ENCODE measurements at regions not wholly inside any gene's neighbourhood (a gene's known extent, or its start where the extent isn't known, plus 50 kb on each side); places are given as distances from the start of the nearest gene placed in this dataset.

DNA sequence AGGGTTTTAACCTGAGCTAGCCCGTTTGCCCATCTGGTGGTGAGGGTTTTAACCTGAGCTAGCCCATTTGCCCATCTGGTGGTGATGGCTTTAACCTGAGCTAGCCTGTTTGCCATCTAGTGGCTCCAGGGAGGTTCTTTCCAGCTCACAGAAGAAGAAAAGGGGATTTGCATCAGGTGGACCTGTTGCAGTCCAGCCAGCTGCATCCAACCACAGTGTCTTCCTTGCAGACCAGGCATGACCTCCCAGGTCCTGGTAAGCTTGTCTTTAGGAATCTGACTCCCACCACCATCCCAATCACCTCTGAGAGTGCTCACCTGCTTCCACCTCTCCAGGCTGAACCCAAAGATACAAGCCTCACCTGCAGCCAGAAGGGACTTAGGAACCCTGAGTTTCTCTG is 62.4 kb upstream of the EMX2 start:
- TF ChIP-seq, protein P1, sequence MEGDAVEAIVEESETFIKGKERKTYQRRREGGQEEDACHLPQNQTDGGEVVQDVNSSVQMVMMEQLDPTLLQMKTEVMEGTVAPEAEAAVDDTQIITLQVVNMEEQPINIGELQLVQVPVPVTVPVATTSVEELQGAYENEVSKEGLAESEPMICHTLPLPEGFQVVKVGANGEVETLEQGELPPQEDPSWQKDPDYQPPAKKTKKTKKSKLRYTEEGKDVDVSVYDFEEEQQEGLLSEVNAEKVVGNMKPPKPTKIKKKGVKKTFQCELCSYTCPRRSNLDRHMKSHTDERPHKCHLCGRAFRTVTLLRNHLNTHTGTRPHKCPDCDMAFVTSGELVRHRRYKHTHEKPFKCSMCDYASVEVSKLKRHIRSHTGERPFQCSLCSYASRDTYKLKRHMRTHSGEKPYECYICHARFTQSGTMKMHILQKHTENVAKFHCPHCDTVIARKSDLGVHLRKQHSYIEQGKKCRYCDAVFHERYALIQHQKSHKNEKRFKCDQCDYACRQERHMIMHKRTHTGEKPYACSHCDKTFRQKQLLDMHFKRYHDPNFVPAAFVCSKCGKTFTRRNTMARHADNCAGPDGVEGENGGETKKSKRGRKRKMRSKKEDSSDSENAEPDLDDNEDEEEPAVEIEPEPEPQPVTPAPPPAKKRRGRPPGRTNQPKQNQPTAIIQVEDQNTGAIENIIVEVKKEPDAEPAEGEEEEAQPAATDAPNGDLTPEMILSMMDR (conservative IDR thresholded peaks at IDR 0.05; ENCODE audit: low read depth, low read length) = no peak
- no peak overlapping the region for H3K4me2 ChIP-seq
- H3K27ac ChIP-seq = no peak overlapping the region
- no peaks in the 10 kb centered on the region for H3K27me3 ChIP-seq (ENCODE audit: insufficient read depth, low read depth)
- H2AFZ ChIP-seq (ENCODE audit: low read depth) = no peak overlapping the region
- no peaks in the 10 kb centered on the region for H3K36me3 ChIP-seq (ENCODE audit: insufficient read depth)
- no peak overlapping the region for H3K9ac ChIP-seq
- no peaks in the 10 kb centered on the region for H3K4me1 ChIP-seq (ENCODE audit: low read depth, poor library complexity, severe bottlenecking)
- H3K79me2 ChIP-seq (ENCODE audit: insufficient read depth, low read depth) = no peaks in the 10 kb centered on the region
- H4K20me1 ChIP-seq (ENCODE audit: insufficient read depth) = no peaks in the 10 kb centered on the region
- H3K4me3 ChIP-seq (IDR thresholded peaks at IDR 0.05; ENCODE audit: insufficient read depth, low read depth, low read length) = no peak overlapping the region

DNA sequence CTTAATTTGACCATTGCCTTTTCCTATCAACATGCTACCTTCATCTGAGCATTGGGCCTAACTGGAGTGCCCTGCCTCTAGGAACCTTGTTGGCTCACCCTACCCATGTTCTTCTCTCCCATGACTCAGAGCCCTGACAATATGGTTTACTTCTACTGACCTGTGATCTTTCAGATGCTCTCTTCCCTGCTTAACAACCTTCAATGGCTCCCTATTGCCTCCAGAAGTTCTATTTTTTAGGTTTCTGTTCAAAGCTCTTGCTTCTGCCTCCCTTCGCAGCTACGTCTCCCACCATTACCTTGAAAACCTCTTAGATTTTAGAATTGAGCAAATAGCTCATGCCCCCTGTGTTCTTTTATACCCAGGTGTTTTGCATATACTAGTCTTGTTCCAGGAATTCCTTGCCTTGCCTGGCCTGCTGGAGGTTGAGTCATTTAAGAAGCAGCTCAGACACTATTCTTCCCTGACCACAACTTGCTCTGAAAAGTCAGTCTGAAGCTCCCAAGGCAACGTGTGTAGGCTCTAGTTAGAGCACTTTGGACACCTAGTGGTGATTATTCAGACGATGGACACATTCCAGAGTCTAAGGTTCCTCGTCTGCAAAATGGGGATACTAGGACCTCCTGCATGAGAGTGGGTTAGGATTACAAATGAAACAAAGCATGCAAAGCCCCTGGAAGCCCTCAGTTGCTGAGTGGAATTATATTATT is 64.4 kb upstream of the EMX2 start:
- Histone ChIP-seq H3K79me2 (ENCODE audit: insufficient read depth, low read depth) (no peaks in the 10 kb centered on the region), H3K4me1 (ENCODE audit: low read depth, poor library complexity, severe bottlenecking) (no peaks in the 10 kb centered on the region), H3K4me2 (no peak overlapping the region), H3K36me3 (ENCODE audit: insufficient read depth) (no peaks in the 10 kb centered on the region), H3K27me3 (ENCODE audit: insufficient read depth, low read depth) (no peaks in the 10 kb centered on the region), H3K9ac (no peak overlapping the region), H2AFZ (ENCODE audit: low read depth) (no peak overlapping the region), H3K27ac (no peak overlapping the region), H4K20me1 (ENCODE audit: insufficient read depth) (no peaks in the 10 kb centered on the region), H3K4me3 (IDR thresholded peaks at IDR 0.05; ENCODE audit: insufficient read depth, low read depth, low read length) (no peak overlapping the region)
- TF ChIP-seq, protein P1 (conservative IDR thresholded peaks at IDR 0.05; ENCODE audit: low read depth, low read length) = no peak

DNA sequence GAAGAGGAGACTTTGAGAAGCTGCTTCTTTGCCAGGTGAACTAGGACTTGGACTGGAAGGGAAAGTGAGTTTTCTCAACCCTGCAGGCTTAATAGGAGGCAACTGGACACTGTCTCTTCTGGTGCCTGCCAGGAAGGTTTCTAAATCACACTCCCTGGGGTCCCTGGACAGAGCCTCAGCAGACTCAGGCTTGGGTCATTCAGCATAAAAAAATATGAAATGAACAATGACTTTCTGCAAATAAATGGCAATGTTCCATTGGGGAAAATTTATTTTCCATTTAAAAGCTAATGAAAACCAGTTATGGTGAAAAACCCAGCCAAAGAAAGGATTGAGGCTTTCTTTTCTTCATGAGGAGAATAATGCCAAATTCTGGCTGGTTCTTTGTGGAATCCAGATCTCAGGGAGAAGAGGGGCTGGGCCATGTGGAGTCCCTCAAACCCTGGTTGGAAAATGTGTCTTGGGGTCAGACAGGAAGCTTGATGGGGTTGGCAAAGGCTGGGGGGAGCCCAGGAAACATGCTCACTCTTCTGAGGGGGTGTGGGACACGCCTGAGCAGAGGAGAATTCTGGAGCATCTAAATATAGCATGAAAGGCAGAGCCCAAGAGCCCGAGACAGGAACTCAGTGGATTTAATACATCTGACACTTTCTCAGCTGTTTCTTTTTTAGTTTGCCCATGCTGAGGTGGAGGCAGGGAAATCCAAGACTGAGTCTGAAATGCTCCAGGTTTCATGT is 65.2 kb upstream of the EMX2 start:
- no peaks in the 10 kb centered on the region for H3K4me1 ChIP-seq (ENCODE audit: low read depth, poor library complexity, severe bottlenecking)
- H3K4me3 ChIP-seq (IDR thresholded peaks at IDR 0.05; ENCODE audit: insufficient read depth, low read depth, low read length) = no peak overlapping the region
- H3K9ac ChIP-seq = no peak overlapping the region
- H3K36me3 ChIP-seq (ENCODE audit: insufficient read depth) = no peaks in the 10 kb centered on the region
- H3K27me3 ChIP-seq (ENCODE audit: insufficient read depth, low read depth) = no peaks in the 10 kb centered on the region
- no peak overlapping the region for H2AFZ ChIP-seq (ENCODE audit: low read depth)
- no peaks in the 10 kb centered on the region for H4K20me1 ChIP-seq (ENCODE audit: insufficient read depth)
- TF ChIP-seq, protein P1 (conservative IDR thresholded peaks at IDR 0.05; ENCODE audit: low read depth, low read length) = no peak
- no peak overlapping the region for H3K4me2 ChIP-seq
- H3K79me2 ChIP-seq (ENCODE audit: insufficient read depth, low read depth) = no peaks in the 10 kb centered on the region
- no peak overlapping the region for H3K27ac ChIP-seq

DNA sequence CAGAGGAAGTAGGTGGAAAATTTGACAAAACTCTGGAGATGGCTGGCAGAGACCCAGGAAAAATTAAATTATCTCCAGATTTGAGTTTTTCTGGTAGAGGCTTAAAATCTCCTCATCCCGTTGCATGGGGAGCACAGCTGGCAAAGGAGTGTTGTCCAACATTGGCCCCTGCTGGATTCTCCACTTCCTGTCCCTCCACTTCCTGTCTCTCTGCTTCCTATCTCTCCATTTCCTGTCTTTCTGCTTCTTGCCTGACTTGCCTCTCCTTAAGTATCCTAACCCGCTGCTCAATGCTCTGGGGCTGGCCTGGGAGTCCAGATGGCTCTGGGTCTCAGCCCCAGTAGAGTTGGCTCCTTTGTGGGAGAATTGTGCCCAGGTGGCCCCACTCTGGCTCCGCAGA is 65.8 kb upstream of the EMX2 start:
- Histone ChIP-seq H3K9ac (no peak overlapping the region), H3K4me2 (no peak overlapping the region), H4K20me1 (ENCODE audit: insufficient read depth) (no peaks in the 10 kb centered on the region), H3K4me3 (IDR thresholded peaks at IDR 0.05; ENCODE audit: insufficient read depth, low read depth, low read length) (no peak overlapping the region), H3K27me3 (ENCODE audit: insufficient read depth, low read depth) (no peaks in the 10 kb centered on the region), H3K79me2 (ENCODE audit: insufficient read depth, low read depth) (no peaks in the 10 kb centered on the region), H3K27ac (no peak overlapping the region), H3K36me3 (ENCODE audit: insufficient read depth) (no peaks in the 10 kb centered on the region), H3K4me1 (ENCODE audit: low read depth, poor library complexity, severe bottlenecking) (no peaks in the 10 kb centered on the region), H2AFZ (ENCODE audit: low read depth) (no peak overlapping the region)
- TF ChIP-seq, protein P1 (conservative IDR thresholded peaks at IDR 0.05; ENCODE audit: low read depth, low read length) = no peak
